ENCODE measurements at regions not wholly inside any gene's neighbourhood (a gene's known extent, or its start where the extent isn't known, plus 50 kb on each side); places are given as distances from the start of the nearest gene placed in this dataset.

- TF ChIP-seq, protein P1, sequence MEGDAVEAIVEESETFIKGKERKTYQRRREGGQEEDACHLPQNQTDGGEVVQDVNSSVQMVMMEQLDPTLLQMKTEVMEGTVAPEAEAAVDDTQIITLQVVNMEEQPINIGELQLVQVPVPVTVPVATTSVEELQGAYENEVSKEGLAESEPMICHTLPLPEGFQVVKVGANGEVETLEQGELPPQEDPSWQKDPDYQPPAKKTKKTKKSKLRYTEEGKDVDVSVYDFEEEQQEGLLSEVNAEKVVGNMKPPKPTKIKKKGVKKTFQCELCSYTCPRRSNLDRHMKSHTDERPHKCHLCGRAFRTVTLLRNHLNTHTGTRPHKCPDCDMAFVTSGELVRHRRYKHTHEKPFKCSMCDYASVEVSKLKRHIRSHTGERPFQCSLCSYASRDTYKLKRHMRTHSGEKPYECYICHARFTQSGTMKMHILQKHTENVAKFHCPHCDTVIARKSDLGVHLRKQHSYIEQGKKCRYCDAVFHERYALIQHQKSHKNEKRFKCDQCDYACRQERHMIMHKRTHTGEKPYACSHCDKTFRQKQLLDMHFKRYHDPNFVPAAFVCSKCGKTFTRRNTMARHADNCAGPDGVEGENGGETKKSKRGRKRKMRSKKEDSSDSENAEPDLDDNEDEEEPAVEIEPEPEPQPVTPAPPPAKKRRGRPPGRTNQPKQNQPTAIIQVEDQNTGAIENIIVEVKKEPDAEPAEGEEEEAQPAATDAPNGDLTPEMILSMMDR (IDR thresholded peaks at IDR 0.05; ENCODE audit: low read depth, low read length) = no peak
- no peak for TF ChIP-seq EZH2phosphoT487 (IDR thresholded peaks at IDR 0.05; ENCODE audit: low read depth)
Measured at GRCh38 chr6:71123051-71123450, 165.6 kb upstream of the OGFRL1 start.
